MM.1S (cell line): ENCODE measurements at regions not wholly inside any gene's neighbourhood (a gene's known extent, or its start where the extent isn't known, plus 50 kb on each side); places are given as distances from the start of the nearest gene placed in this dataset.

ENCODE experiments used
- DNase-seq: peaks from one replicate; pipeline ENCODE4 v3.0.0-alpha.2; 2015
- H2AFZ ChIP-seq: fragments of 300-600 bp; sonication (generic); 2 replicates; pipeline ENCODE4 v1.6.0; 2016; ENCODE audit warnings: antibody characterized with exemption, low read length
- H3F3A ChIP-seq: fragments of 300-600 bp; sonication (generic); 2 replicates; pipeline ENCODE4 v1.6.1; 2016; ENCODE audit warnings: mild to moderate bottlenecking, antibody characterized with exemption, low read length, moderate library complexity, mixed read lengths; ENCODE audit not compliant: insufficient read depth
- H3K27ac ChIP-seq: fragments of 300-600 bp; sonication (generic); 2 replicates; pipeline ENCODE4 v1.5.1; 2016; ENCODE audit warnings: mild to moderate bottlenecking, low read length
- H3K27me3 ChIP-seq: fragments of 300-600 bp; sonication (generic); replicated peaks from 2 replicates; pipeline ENCODE4 v1.6.0; 2016; ENCODE audit warnings: low read length; ENCODE audit not compliant: insufficient read depth
- H3K36me3 ChIP-seq: fragments of 300-600 bp; sonication (generic); replicated peaks from 2 replicates; pipeline ENCODE4 v1.6.1; 2016; ENCODE audit warnings: mild to moderate bottlenecking, low read length, mixed read lengths; ENCODE audit not compliant: insufficient read depth
- H3K4me1 ChIP-seq: fragments of 300-600 bp; sonication (generic); 2 replicates; pipeline ENCODE4 v1.6.1; 2016; ENCODE audit warnings: low read length, mixed read lengths
- H3K4me2 ChIP-seq: fragments of 300-600 bp; sonication (generic); 2 replicates; pipeline ENCODE4 v1.6.0; 2016; ENCODE audit warnings: low read depth, low read length
- H3K4me3 ChIP-seq: fragments of 300-600 bp; sonication (generic); 2 replicates; pipeline ENCODE4 v1.5.1; 2016; ENCODE audit warnings: low read length, mixed read lengths
- H3K79me2 ChIP-seq: fragments of 300-600 bp; sonication (generic); 2 replicates; pipeline ENCODE4 v1.6.1; 2016; ENCODE audit warnings: mixed run types, low read length, mixed read lengths
- H3K9ac ChIP-seq: fragments of 300-600 bp; sonication (generic); 2 replicates; pipeline ENCODE4 v1.6.1; 2016; ENCODE audit warnings: low read length, mixed read lengths
- H3K9me2 ChIP-seq: fragments of 300-600 bp; sonication (generic); replicated peaks from 2 replicates; pipeline ENCODE4 v1.6.1; 2016; ENCODE audit warnings: mild to moderate bottlenecking, low read length, mixed read lengths; ENCODE audit not compliant: insufficient read depth
- H3K9me3 ChIP-seq: fragments of 300-600 bp; sonication (generic); replicated peaks from 2 replicates; pipeline ENCODE4 v1.6.1; 2016; ENCODE audit warnings: mild to moderate bottlenecking, low read length, mixed read lengths; ENCODE audit not compliant: insufficient read depth
- H4K20me1 ChIP-seq: fragments of 300-600 bp; sonication (generic); 2 replicates; pipeline ENCODE4 v1.6.1; 2016; ENCODE audit warnings: mild to moderate bottlenecking, low read length, moderate library complexity, mixed read lengths; ENCODE audit not compliant: insufficient read depth
- CTCF ChIP-seq: fragments of 300-600 bp; sonication (generic); IDR thresholded peaks from 2 replicates; pipeline ENCODE4 v1.5.1; 2016; ENCODE audit warnings: antibody characterized with exemption, low read length, mixed read lengths
- EZH2 ChIP-seq: fragments of 300-600 bp; sonication (generic); optimal IDR thresholded peaks from 2 replicates; pipeline ENCODE3; 2017; ENCODE audit warnings: low read depth, mild to moderate bottlenecking, antibody characterized with exemption, low read length, mixed read lengths
- EZH2phosphoT487 ChIP-seq: fragments of 300-600 bp; sonication (generic); IDR thresholded peaks from 2 replicates; pipeline ENCODE4 v1.6.1; 2018; ENCODE audit warnings: antibody characterized with exemption, low read length

GRCh38 chr6:48486876-48487275, 375.9 kb upstream of the PTCHD4 start:
- DNase-seq: no peak
- Histone ChIP-seq H3K9me2 (no peaks in the 10 kb centered on the region), H2AFZ (no peak overlapping the region), H3K9me3 (no peaks in the 10 kb centered on the region), H3K4me3 (no peak overlapping the region), H3K79me2 (no peaks in the 10 kb centered on the region), H3K36me3 (no peaks in the 10 kb centered on the region), H3K27ac (no peak overlapping the region), H4K20me1 (no peaks in the 10 kb centered on the region), H3K4me1 (no peaks in the 10 kb centered on the region), H3K27me3 (no peaks in the 10 kb centered on the region), H3K4me2 (no peak overlapping the region), H3F3A (no peaks in the 10 kb centered on the region), H3K9ac (no peak overlapping the region)
- no peak for TF ChIP-seq EZH2phosphoT487

GRCh38 chr6:48486373-48486772, 375.4 kb upstream of the PTCHD4 start:
- no peaks in the 10 kb centered on the region for H4K20me1 ChIP-seq
- no peaks in the 10 kb centered on the region for H3K79me2 ChIP-seq
- H3K27me3 ChIP-seq: no peaks in the 10 kb centered on the region
- H2AFZ ChIP-seq: no peak overlapping the region
- H3F3A ChIP-seq: no peaks in the 10 kb centered on the region
- no peak for DNase-seq
- no peaks in the 10 kb centered on the region for H3K9me3 ChIP-seq
- no peak overlapping the region for H3K9ac ChIP-seq
- no peak overlapping the region for H3K27ac ChIP-seq
- H3K36me3 ChIP-seq: no peaks in the 10 kb centered on the region
- no peaks in the 10 kb centered on the region for H3K9me2 ChIP-seq
- H3K4me1 ChIP-seq: no peaks in the 10 kb centered on the region
- H3K4me2 ChIP-seq: no peak overlapping the region
- TF ChIP-seq CTCF (no peak), EZH2phosphoT487 (no peak), EZH2 (no peak)
- no peak overlapping the region for H3K4me3 ChIP-seq

- no peak overlapping the region for H2AFZ ChIP-seq
- H3K79me2 ChIP-seq: no peaks in the 10 kb centered on the region
- H3K36me3 ChIP-seq: no peaks in the 10 kb centered on the region
- H3K9ac ChIP-seq: no peak overlapping the region
- H4K20me1 ChIP-seq: no peaks in the 10 kb centered on the region
- no peaks in the 10 kb centered on the region for H3K4me1 ChIP-seq
- H3K4me3 ChIP-seq: no peak overlapping the region
- no peaks in the 10 kb centered on the region for H3K9me3 ChIP-seq
- H3K9me2 ChIP-seq: no peaks in the 10 kb centered on the region
- no peaks in the 10 kb centered on the region for H3F3A ChIP-seq
- DNase-seq: no peak
- TF ChIP-seq CTCF (no peak), EZH2 (no peak), EZH2phosphoT487 (no peak)
- no peaks in the 10 kb centered on the region for H3K27me3 ChIP-seq
- H3K4me2 ChIP-seq: no peak overlapping the region
- H3K27ac ChIP-seq: no peak overlapping the region
Measured at GRCh38 chr6:48476257-48476656, 365.3 kb upstream of the PTCHD4 start.

GRCh38 chr6:48475275-48475674, 364.3 kb upstream of the PTCHD4 start:
- no peaks in the 10 kb centered on the region for H3K36me3 ChIP-seq
- H4K20me1 ChIP-seq: no peaks in the 10 kb centered on the region
- H3K79me2 ChIP-seq: no peaks in the 10 kb centered on the region
- no peak for TF ChIP-seq EZH2
- no peak for TF ChIP-seq EZH2phosphoT487
- TF ChIP-seq CTCF: no peak
- no peak overlapping the region for H3K4me3 ChIP-seq
- H3K4me2 ChIP-seq: no peak overlapping the region
- no peaks in the 10 kb centered on the region for H3K4me1 ChIP-seq
- no peaks in the 10 kb centered on the region for H3F3A ChIP-seq
- H3K27me3 ChIP-seq: no peaks in the 10 kb centered on the region
- no peak for DNase-seq
- no peaks in the 10 kb centered on the region for H3K9me3 ChIP-seq
- no peaks in the 10 kb centered on the region for H3K9me2 ChIP-seq
- H3K9ac ChIP-seq: no peak overlapping the region
- no peak overlapping the region for H3K27ac ChIP-seq
- no peak overlapping the region for H2AFZ ChIP-seq
